H1 (cell line): ENCODE measurements at regions not wholly inside any gene's neighbourhood (a gene's known extent, or its start where the extent isn't known, plus 50 kb on each side); places are given as distances from the start of the nearest gene placed in this dataset.

Experiments
- CTCF ChIA-PET: fragments of 300-600 bp; sonication (Branson Sonifier 250); formaldehyde crosslinking; loops from one replicate; lab custom pipeline; 2021; ENCODE audit not compliant: partially characterized antibody; lab: Charles Lee
- POLR2A ChIA-PET: fragments of 300-600 bp; sonication (Branson Sonifier 250); formaldehyde crosslinking; loops from one replicate; lab custom pipeline; 2021; ENCODE audit warnings: inconsistent platforms; ENCODE audit not compliant: partially characterized antibody; lab: Charles Lee
- DNase-seq, 2 experiments: peaks; one replicate each; pipeline versions ENCODE4 v3.0.0 to v3.0.0-alpha.2; 2010 to 2022; ENCODE audit warnings: low spot score in 2 of 2, low read depth in 1 of 2, mixed read lengths in 1 of 2
- FAIRE-seq: peaks from 2 replicates; lab custom pipeline; 2011; peaks lifted over from hg19 to GRCh38; lab: Jason Lieb, UNC
- H2AFZ ChIP-seq: 2 replicates; pipeline ENCODE4 v1.8.1; 2012; ENCODE audit warnings: low read length, inconsistent platforms
- H2AK5ac ChIP-seq: 2 replicates; pipeline ENCODE4 v1.6.1; 2013; ENCODE audit warnings: low read depth, low read length
- H2BK120ac ChIP-seq: replicated peaks from 2 replicates; pipeline ENCODE3; 2013; ENCODE audit warnings: low read depth, low read length, inconsistent platforms
- H2BK12ac ChIP-seq: 2 replicates; pipeline ENCODE4 v1.6.1; 2013; ENCODE audit warnings: low read depth, low read length
- H2BK15ac ChIP-seq: 2 replicates; pipeline ENCODE4 v1.6.1; 2013; ENCODE audit warnings: low read length
- H2BK20ac ChIP-seq: 2 replicates; pipeline ENCODE4 v1.6.1; 2013; ENCODE audit warnings: low read length
- H2BK5ac ChIP-seq: 2 replicates; pipeline ENCODE4 v1.6.1; 2013; ENCODE audit warnings: low read depth, low read length
- H3K14ac ChIP-seq: 2 replicates; pipeline ENCODE4 v1.6.1; 2013; ENCODE audit warnings: inconsistent platforms; ENCODE audit not compliant: insufficient read length
- H3K18ac ChIP-seq: 2 replicates; pipeline ENCODE4 v1.6.1; 2013; ENCODE audit warnings: low read length; ENCODE audit errors: extremely low read depth
- H3K23ac ChIP-seq: 2 replicates; pipeline ENCODE4 v1.6.1; 2013; ENCODE audit warnings: inconsistent platforms; ENCODE audit not compliant: insufficient read length
- H3K23me2 ChIP-seq: 2 replicates; pipeline ENCODE4 v1.6.1; 2013; ENCODE audit warnings: low read depth, low read length
- H3K27ac ChIP-seq: 2 replicates; pipeline ENCODE4 v1.6.1; 2011; ENCODE audit warnings: low read depth, low read length, inconsistent platforms
- H3K27me3 ChIP-seq, 4 experiments: replicated peaks in 1 of 4; 1 replicate in 1 of 4; 2 replicates in 3 of 4; pipeline versions ENCODE4 v1.6.1 to v1.8.1; 2011 to 2013; ENCODE audit warnings: low read length in 3 of 4, mild to moderate bottlenecking in 3 of 4, inconsistent platforms in 2 of 4, mixed read lengths in 2 of 4, moderate library complexity in 1 of 4; ENCODE audit not compliant: control insufficient read depth in 3 of 4, insufficient read depth in 3 of 4; ENCODE audit errors: extremely low read depth in 1 of 4
- H3K36me3 ChIP-seq, 4 experiments: 2 replicates each; pipeline versions ENCODE4 v1.6.1 to v1.8.1; 2011 to 2013; ENCODE audit warnings: mild to moderate bottlenecking in 4 of 4, low read length in 3 of 4, moderate library complexity in 2 of 4, control low read depth in 1 of 4, inconsistent platforms in 1 of 4; ENCODE audit not compliant: insufficient read depth in 4 of 4, control insufficient read depth in 2 of 4
- H3K4ac ChIP-seq: replicated peaks from 2 replicates; pipeline ENCODE3; 2013; ENCODE audit warnings: low read length, low read depth, mixed read lengths, inconsistent platforms; ENCODE audit not compliant: insufficient read length
- H3K4me1 ChIP-seq, 4 experiments: replicated peaks in 1 of 4; 1 replicate in 1 of 4; 2 replicates in 3 of 4; pipeline versions ENCODE4 v1.6.1 to v1.8.1; 2011 to 2013; ENCODE audit warnings: low read length in 3 of 4, inconsistent platforms in 2 of 4, mixed read lengths in 1 of 4; ENCODE audit not compliant: insufficient read depth in 4 of 4, control insufficient read depth in 3 of 4
- H3K4me2 ChIP-seq, 2 experiments: 2 replicates each; pipeline versions ENCODE4 v1.6.1 to v1.8.1; 2011 to 2013; ENCODE audit warnings: low read depth in 2 of 2, low read length in 2 of 2, control low read depth in 1 of 2, inconsistent platforms in 1 of 2, mild to moderate bottlenecking in 1 of 2; ENCODE audit not compliant: insufficient read depth in 1 of 2
- H3K4me3 ChIP-seq, 4 experiments: fragments of 200-600, 300-600 bp in 1 of 4; sonication (generic), shearing (Covaris generic), sonication (Bioruptor Twin) in 1 of 4; 2 replicates each; pipeline versions ENCODE4 v1.5.1 to v1.8.1; 2011 to 2016; ENCODE audit warnings: low read length in 4 of 4, low read depth in 3 of 4, control low read depth in 2 of 4, inconsistent platforms in 2 of 4, mild to moderate bottlenecking in 2 of 4, mixed read lengths in 1 of 4, moderate library complexity in 1 of 4; ENCODE audit not compliant: insufficient read depth in 2 of 4; ENCODE audit errors: extremely low read depth in 1 of 4
- H3K56ac ChIP-seq: replicated peaks from 2 replicates; pipeline ENCODE3; 2013; ENCODE audit warnings: low read depth, mild to moderate bottlenecking, mixed read lengths, low read length, inconsistent platforms; ENCODE audit not compliant: insufficient read length
- H3K79me1 ChIP-seq: 2 replicates; pipeline ENCODE4 v1.6.1; 2013; ENCODE audit warnings: low read depth, low read length, control low read depth
- H3K79me2 ChIP-seq, 2 experiments: 2 replicates each; pipeline versions ENCODE4 v1.6.1 to v1.8.1; 2012 to 2013; ENCODE audit warnings: low read length in 2 of 2, mild to moderate bottlenecking in 2 of 2, inconsistent platforms in 1 of 2; ENCODE audit not compliant: insufficient read depth in 2 of 2, control insufficient read depth in 1 of 2
- H3K9ac ChIP-seq, 4 experiments: replicated peaks in 1 of 4; 1 replicate in 1 of 4; 2 replicates in 3 of 4; pipeline versions ENCODE4 v1.6.1 to v1.8.1; 2011 to 2013; ENCODE audit warnings: low read depth in 3 of 4, low read length in 3 of 4, control low read depth in 2 of 4, mild to moderate bottlenecking in 2 of 4, moderate library complexity in 2 of 4, inconsistent platforms in 1 of 4; ENCODE audit errors: extremely low read depth in 1 of 4
- H3K9me3 ChIP-seq, 2 experiments: 2 replicates each; pipeline versions ENCODE4 v1.6.1 to v1.8.1; 2012 to 2013; ENCODE audit warnings: mild to moderate bottlenecking in 2 of 2, moderate library complexity in 2 of 2, control low read depth in 1 of 2, inconsistent platforms in 1 of 2, low read depth in 1 of 2, low read length in 1 of 2, mixed read lengths in 1 of 2; ENCODE audit not compliant: insufficient read depth in 2 of 2
- H4K20me1 ChIP-seq, 2 experiments: replicated peaks in 1 of 2; 2 replicates each; pipeline versions ENCODE3 to v1.8.1; 2011 to 2013; ENCODE audit warnings: inconsistent platforms in 2 of 2, low read length in 2 of 2, mild to moderate bottlenecking in 1 of 2; ENCODE audit not compliant: insufficient read depth in 2 of 2, control insufficient read depth in 1 of 2
- H4K5ac ChIP-seq: 2 replicates; pipeline ENCODE4 v1.6.1; 2013; ENCODE audit warnings: low read length, low read depth, mixed read lengths, inconsistent platforms; ENCODE audit not compliant: insufficient read length
- H4K8ac ChIP-seq: 2 replicates; pipeline ENCODE4 v1.8.0; 2013; ENCODE audit warnings: mild to moderate bottlenecking, moderate library complexity, low read length, inconsistent platforms; ENCODE audit not compliant: insufficient read depth; ENCODE audit errors: extremely low read depth
- H4K91ac ChIP-seq: replicated peaks from 2 replicates; pipeline ENCODE3; 2013; ENCODE audit warnings: low read length, mixed read lengths, inconsistent platforms; ENCODE audit not compliant: insufficient read length
- BCL11A ChIP-seq, 2 experiments: IDR thresholded peaks; one replicate each; pipeline ENCODE4 v1.6.1; 2011; ENCODE audit warnings: low read depth in 2 of 2, low read length in 2 of 2, mild to moderate bottlenecking in 2 of 2
- CHD2 ChIP-seq: IDR thresholded peaks from 2 replicates; pipeline ENCODE4 v1.6.1; 2012; ENCODE audit warnings: low read length, improper control_type of control experiment
- EZH2 ChIP-seq: fragments of 200-600 bp; sonication (generic); IDR thresholded peaks from 2 replicates; pipeline ENCODE4 v1.7.1; 2012; ENCODE audit warnings: low read depth, mild to moderate bottlenecking, moderate library complexity, low read length, inconsistent platforms; ENCODE audit not compliant: severe bottlenecking
- PHF8 ChIP-seq: fragments of 200-600 bp; sonication (generic); conservative IDR thresholded peaks from 2 replicates; pipeline ENCODE4 v1.7.1; 2012; ENCODE audit warnings: low read depth, mild to moderate bottlenecking, inconsistent platforms, low read length, moderate library complexity
- RAD21 ChIP-seq, 2 experiments: IDR thresholded peaks in 1 of 2; conservative IDR thresholded peaks in 1 of 2; 2 replicates each; pipeline ENCODE4 v1.6.1; 2011; ENCODE audit warnings: low read depth in 2 of 2, low read length in 2 of 2, improper control_type of control experiment in 1 of 2, inconsistent platforms in 1 of 2, mild to moderate bottlenecking in 1 of 2, moderate library complexity in 1 of 2
- RBBP5 ChIP-seq: IDR thresholded peaks from 2 replicates; pipeline ENCODE4 v1.7.1; 2012; ENCODE audit warnings: low read depth, mild to moderate bottlenecking, inconsistent platforms, low read length, moderate library complexity, borderline replicate concordance
- TAF7 ChIP-seq: optimal IDR thresholded peaks from 2 replicates; pipeline ENCODE3; 2011; ENCODE audit warnings: low read depth, mild to moderate bottlenecking, inconsistent platforms, low read length, moderate library complexity, borderline replicate concordance
- WGBS, 2 experiments: shearing (Covaris generic) in 1 of 2; methylation state at CpG; one replicate each; pipeline versions ENCODE4 v1.1.6 to v1.1.7; 2013 to 2015; ENCODE audit warnings: low lambda C conversion rate in 2 of 2, mixed read lengths in 2 of 2, inconsistent platforms in 1 of 2, low coverage in 1 of 2, missing lambda C conversion rate in 1 of 2; ENCODE audit not compliant: insufficient replicate concordance in 2 of 2, insufficient coverage in 1 of 2, insufficient read length in 1 of 2; ENCODE audit errors: extremely low coverage in 1 of 2, missing lambda C conversion rate in 1 of 2; 5-methylcytosine and 5-hydroxymethylcytosine counted together
- TF ChIP-seq, protein P1 (sequence below), 3 experiments: IDR thresholded peaks; 1 replicate in 2 of 3; 2 replicates in 1 of 3; pipeline versions ENCODE4 v1.5.1 to v1.6.1; 2011; ENCODE audit warnings: low read length in 3 of 3, mild to moderate bottlenecking in 3 of 3, inconsistent platforms in 2 of 3, low read depth in 1 of 3, moderate library complexity in 1 of 3; ENCODE audit not compliant: insufficient read depth in 1 of 3; ENCODE audit errors: control extremely low read depth in 1 of 3

DNA sequence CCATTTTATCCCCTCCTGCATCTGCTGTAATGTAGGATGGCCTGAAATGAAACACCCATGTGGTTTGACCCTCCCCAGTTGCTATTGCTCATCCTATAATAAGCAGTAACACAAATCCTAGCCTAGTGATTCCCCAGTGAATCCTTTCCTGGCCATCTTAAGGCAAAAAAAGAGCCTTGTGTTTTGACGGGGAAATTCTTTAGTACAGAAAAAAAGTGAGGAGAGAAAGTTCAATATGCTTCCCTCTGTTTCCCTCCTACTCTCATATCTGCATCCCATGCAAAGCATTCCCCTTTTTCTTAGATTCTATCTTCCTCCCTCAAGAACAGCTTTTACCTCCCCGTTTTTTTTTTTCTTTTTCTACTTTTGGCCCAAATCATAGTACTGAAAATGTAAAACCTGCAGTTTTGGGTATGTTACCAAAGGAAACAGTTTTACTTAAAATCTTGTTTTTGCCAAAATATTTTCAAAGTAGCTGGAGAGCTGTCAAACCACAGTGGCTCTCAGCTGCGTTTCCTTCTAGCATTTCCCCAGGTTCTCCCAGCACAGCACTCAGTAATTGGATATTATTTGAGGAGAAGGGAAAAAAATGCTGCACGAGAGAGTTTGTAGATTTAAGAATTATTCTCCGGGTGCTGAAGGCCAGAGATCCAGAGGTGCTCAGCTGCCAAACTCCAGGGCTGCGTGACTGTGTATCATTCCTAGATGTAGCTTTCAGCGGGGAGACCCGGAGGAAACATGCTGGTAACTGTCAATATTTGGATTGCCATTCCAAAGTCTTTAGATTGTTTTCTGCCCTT is 321.4 kb downstream of the NPR3 start:
- Histone ChIP-seq H4K8ac (no peak overlapping the region), H2BK120ac (no peak overlapping the region), H2BK5ac (no peak overlapping the region), H3K4me1 (no peaks in the 10 kb centered on the region), H3K18ac (no peak overlapping the region), H3K4me3 (no peak overlapping the region), H3K4ac (no peak overlapping the region), H3K4me2 (no peak overlapping the region), H3K36me3 (no peaks in the 10 kb centered on the region), H3K79me1 (no peaks in the 10 kb centered on the region), H3K9me3 (no peaks in the 10 kb centered on the region), H2BK20ac (no peak overlapping the region), H3K27me3 (no peaks in the 10 kb centered on the region), H3K9ac (no peak overlapping the region), H4K91ac (no peak overlapping the region), H2AFZ (no peak overlapping the region), H3K23me2 (no peaks in the 10 kb centered on the region; the same call in 1 of the 2 replicates), H3K23ac (no peak overlapping the region), H4K20me1 (no peaks in the 10 kb centered on the region), H4K5ac (no peak overlapping the region), H3K27ac (no peak overlapping the region), H3K79me2 (no peaks in the 10 kb centered on the region), H3K14ac (no peak overlapping the region), H3K56ac (no peak overlapping the region), H2BK15ac (no peak overlapping the region), H2BK12ac (no peak overlapping the region), H2AK5ac (no peak overlapping the region)
- WGBS, 2 experiments, result 92% methylated on average over 8 of the region's 8 CpGs; no CpG with 5 or more reads in 1 of the 2 experiments
- DNase-seq (no peak), FAIRE-seq (no peak)
- POLR2A ChIA-PET, result no interaction called here
- CTCF ChIA-PET, result interaction anchor here (0.6 kb wide), 1 partner anchor 323 kb away, joined by 5 read pairs; no protein-coding TSS in a partner anchor
- TF ChIP-seq EZH2 (no peak), RBBP5 (no peak), TAF7 (no peak), CHD2 (no peak), PHF8 (no peak), RAD21 (IDR thresholded peaks at IDR 0.05 in 1 of 2, conservative IDR thresholded peaks at IDR 0.05 in 1 of 2; ENCODE audit: low read depth in 2 of 2, low read length in 2 of 2) (no peak), BCL11A (IDR thresholded peaks at IDR 0.05; ENCODE audit: low read depth in 2 of 2, low read length in 2 of 2) (no peak)
- TF ChIP-seq, protein P1, sequence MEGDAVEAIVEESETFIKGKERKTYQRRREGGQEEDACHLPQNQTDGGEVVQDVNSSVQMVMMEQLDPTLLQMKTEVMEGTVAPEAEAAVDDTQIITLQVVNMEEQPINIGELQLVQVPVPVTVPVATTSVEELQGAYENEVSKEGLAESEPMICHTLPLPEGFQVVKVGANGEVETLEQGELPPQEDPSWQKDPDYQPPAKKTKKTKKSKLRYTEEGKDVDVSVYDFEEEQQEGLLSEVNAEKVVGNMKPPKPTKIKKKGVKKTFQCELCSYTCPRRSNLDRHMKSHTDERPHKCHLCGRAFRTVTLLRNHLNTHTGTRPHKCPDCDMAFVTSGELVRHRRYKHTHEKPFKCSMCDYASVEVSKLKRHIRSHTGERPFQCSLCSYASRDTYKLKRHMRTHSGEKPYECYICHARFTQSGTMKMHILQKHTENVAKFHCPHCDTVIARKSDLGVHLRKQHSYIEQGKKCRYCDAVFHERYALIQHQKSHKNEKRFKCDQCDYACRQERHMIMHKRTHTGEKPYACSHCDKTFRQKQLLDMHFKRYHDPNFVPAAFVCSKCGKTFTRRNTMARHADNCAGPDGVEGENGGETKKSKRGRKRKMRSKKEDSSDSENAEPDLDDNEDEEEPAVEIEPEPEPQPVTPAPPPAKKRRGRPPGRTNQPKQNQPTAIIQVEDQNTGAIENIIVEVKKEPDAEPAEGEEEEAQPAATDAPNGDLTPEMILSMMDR (IDR thresholded peaks at IDR 0.05; ENCODE audit: control extremely low read depth in 1 of 3, insufficient read depth in 1 of 3, low read depth in 1 of 3, low read length in 3 of 3), result no peak
